GM19452 (cell line): ENCODE measurements at regions not wholly inside any gene's neighbourhood (a gene's known extent, or its start where the extent isn't known, plus 50 kb on each side); places are given as distances from the start of the nearest gene placed in this dataset.
A peak's percentile ranks its signal among the peaks of the same experiment; 100 is the strongest.

ENCODE experiments used
- ATAC-seq: cut with Tn5 transposase; IDR thresholded peaks from one replicate; pipeline ENCODE4 v1.9.1; 2021; ENCODE audit not compliant: unreplicated experiment

DNA sequence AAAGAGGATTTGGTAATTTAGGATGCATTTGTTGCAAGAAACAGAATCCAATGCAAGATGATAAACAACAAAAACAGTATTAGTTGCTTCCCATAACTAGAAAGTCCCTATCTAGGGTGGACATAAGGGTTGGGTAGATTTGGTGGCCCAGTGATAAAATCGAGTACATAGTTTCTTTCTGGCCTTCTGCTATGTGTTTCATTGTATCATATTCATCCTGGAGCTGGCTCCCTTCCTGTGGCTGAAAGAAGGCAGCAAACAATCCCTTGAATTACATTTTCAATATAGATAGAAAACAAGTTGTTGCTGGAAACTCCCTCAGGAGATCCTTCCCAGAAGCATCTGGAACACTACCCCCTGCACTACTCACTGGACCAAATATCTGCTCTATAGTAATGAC, 135.1 kb downstream of the ID4 start:
- ATAC-seq, result no peak

DNA sequence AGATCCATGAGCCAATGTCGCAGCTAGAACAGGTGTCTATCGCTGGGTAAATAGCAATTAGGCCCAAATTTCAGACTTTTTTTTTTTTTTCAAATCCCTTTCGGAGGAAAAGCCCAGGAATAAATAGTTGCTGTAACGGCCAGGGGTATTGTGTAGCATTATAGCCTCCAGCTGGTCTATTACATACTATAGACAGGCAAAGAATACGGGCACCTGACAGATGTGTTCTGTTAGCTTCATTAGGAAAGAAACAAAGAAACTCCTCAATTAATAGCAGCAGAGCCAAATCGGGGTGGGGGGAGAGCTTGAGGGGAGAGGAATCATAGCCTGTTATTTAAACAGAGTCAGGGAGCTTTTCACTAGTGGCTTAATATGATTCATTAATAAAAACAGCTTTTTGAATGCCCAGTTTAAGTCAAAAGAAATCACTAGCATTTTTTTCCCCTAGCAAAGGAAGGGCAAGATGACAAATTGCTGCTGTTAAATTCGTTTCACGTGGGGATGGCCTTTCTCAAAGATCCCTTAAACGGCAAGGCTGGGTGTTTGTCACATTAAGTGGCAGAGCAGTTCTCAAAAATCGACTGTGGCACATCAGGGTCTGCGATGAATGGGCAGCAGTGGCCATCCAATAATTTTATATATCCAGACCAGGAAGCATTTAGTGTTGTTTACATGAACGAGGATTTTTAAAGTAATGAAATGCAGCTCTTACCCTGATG, 139.4 kb downstream of the ID4 start:
- ATAC-seq, result no peak

DNA sequence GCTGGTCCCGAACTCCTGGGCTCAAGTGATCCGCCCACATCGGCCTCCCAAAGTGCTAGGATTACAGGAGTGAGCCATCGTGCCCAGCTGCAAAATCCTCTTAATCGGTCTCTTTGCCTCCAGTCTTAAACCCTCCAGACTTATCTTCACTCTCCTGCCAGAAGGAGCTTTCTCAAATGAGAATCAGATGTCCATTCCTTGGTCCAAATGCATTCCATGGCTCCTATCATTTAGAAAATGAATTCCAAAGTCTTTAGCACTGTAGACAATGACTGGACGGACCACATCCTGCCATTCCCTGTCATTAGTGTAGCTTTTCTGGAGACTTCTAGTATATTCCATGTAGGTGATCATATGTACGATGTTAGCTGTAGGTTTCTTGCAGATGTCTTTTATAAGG, 141.9 kb downstream of the ID4 start:
- ATAC-seq, result no peak

DNA sequence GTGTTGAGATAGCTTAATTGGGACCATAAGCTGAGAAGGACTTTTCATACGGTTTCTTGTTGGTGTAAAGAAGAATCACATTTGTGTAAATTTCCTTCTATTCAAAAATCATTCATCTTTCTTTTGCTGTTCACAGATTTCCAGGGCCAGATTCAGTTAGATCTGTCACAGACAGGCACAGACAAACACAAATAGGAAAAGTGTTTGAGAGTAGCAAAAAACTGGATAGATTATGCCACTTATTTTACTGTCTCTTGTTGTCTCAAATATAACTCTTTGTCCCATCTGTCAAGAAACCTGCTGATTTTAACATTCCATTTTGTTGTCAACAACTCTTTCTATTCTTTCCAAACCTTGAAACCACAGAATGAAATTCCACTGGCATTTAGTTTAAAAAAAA, 142.8 kb downstream of the ID4 start:
- ATAC-seq, result no peak

DNA sequence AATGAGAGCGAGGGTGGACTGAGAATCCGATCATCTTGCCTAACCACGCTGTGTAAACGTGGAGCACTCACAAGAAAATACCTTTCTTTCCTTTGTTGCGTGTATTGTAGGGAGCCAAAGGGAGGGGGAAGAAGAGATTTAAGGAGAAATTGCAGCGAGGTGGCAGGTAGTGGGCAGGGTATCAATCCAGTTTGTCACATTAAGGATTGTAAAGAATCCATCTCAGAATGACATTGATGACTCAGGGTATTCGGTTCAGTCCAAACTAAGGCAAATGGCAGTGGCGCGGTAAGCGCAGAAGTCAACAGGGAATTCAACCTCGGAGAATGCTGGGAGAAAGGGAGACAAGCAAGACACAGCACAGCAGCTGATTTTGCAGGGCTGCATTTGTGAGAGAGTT, 146.2 kb downstream of the ID4 start:
- no peak for ATAC-seq

DNA sequence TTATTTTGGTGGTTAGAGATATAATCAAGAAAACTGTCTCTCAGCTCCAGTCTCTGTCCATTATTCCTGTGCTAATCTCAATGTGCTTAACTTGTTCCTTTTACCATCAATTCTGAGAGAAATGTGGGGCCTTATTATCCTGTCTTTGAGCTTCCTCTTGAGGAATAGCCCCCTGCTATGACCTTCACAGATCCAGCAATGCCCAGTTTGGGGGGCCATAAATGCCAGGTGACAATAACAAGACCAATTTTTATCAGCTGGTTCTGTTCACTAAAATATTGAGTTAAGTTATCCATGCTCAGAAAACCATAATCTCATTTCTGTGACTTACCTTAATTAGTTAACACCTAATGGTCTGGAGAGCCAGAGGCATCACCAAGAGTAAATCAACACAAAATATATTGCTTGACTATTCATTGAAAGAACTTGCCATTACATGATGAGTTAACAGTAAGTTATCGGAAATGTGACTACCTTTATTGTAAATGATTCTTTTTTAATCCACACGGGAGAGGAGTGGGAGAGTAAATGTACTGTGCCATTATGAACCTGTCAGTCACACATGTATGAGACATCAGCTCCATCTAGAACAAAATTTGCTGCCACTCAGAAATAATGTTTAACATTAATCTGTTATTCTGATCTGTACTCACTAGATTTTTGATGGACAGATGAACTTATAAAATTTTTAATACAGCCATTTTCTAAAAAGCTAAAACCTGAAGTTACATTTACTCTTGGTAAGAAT, 149.7 kb downstream of the ID4 start:
- ATAC-seq, result no peak

DNA sequence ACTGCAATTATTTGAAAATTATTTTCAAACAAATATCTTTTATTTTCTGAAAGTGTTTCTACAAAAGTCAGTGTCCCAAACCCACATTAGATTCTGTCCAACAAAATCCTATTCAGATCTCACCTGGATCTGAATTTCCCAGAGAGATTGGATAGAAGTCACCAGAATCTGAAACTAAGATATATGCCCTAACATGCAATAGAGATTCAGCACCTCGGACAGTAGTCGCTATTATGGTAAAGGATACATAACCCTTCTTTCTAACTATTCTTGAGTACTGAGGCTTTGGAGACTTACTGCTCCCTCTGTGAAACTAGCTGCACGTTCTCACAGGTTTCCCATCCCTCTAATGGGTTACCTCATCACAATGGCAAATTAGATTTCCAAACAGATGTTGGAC, 151.4 kb downstream of the ID4 start:
- ATAC-seq, result no peak

DNA sequence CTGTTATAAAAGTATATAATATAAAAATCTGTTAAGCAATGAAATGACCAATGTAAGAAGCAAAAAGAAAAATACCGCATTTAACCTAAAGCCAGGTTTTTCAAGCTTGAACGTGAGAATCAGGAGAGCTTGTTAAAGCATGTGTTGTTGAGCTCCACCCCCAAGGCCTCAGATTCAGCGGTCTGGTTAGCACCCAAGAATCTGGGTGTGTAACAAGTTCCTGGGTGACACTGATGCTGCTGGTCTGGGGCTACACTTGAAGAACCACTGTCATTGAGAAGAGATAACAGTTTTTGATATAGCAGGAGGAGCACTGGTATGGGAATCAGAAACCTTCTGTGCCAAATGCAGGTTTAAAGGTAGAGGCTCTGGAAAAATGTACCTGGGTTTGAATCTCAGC, 154.0 kb downstream of the ID4 start:
- no peak for ATAC-seq

DNA sequence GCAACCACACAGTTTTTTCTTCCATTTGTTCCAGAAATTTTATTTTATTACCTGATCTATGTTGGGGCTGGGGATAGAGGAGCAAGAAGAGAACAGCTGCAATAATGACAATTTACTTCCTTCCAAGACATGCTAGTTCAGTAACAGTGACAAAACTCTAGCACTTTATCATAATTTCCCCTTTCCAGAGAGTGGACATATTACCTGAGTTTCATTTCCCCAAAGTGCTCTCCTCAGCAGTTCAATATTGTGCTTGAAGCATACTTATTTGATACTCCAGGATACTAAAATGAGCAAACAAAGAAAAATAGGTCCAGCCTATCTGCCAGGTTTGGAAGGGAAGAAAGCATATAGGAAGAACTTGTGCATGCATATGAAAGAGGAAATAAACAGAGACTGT, 157.7 kb downstream of the ID4 start:
- ATAC-seq, result no peak

DNA sequence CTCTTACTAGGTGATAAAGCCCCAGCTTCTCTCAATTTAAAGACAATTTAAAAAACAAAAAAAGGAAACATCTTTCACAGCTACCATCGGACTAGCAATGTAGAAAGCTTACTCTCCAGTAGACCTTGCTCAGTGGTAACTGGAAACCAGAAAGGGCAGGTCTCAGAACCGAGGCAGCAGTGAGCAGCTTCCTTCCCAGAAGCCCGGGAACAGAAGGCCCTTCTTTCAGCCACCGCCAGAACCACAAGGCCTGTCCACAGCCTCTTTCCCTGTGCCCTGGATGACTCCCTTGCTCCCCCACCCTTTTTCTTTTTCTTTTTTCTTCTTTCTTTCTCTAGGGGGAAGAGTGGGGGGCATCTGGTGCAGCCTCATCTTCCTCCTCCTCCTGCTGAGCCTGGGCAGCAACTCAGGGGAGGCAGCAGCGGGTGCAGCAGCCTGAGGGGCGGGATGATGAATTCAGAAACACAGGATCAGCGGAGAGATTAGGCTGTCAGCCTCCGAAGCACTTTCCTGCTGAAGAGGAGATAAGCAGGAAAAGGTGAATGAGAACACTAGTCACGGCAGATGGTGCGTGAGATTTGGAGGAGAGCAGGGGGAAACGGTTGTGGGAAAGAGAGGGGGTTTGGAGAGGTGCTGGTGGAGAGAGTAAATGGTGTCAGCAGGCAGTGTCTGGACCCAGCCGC, 158.5 kb downstream of the ID4 start:
- ATAC-seq, result no peak

DNA sequence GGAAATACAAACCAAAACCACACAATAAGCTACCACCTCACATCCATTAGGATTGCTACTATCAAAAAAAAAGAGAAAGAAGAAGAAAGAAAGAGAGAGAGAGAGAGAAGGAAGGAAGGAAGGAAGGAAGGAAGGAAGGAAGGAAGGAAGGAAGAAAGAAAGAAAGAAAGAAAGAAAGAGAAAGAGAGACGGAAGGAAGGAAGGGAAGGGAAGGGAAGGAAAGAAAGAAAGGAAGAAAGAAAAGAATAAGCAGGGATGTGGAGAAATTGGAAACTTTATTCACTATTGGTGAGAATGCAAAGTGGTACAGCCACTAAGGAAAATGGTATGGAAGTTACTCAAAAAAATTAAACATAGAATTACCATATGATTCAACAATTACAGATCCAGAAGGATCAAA, 159.9 kb downstream of the ID4 start:
- ATAC-seq, result no peak

DNA sequence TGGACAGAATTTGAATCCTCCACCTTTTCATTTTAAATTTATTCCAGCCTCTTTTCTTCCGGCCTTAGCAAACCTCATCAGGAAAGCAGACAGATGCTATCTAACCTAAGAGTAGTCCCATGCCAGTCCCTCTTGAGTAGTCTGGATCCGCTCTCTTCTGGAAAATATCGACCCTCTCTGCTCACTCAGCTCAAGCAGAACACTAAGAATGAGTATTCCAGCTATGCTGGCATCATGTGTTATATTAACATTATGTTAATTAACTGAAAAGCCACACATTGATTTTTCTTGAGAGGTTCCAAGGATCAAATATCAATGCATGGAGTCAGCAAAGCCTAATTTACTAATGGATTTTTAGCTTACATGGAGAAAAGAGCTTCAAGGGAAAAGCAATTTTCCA, 161.4 kb downstream of the ID4 start:
- ATAC-seq, result no peak

DNA sequence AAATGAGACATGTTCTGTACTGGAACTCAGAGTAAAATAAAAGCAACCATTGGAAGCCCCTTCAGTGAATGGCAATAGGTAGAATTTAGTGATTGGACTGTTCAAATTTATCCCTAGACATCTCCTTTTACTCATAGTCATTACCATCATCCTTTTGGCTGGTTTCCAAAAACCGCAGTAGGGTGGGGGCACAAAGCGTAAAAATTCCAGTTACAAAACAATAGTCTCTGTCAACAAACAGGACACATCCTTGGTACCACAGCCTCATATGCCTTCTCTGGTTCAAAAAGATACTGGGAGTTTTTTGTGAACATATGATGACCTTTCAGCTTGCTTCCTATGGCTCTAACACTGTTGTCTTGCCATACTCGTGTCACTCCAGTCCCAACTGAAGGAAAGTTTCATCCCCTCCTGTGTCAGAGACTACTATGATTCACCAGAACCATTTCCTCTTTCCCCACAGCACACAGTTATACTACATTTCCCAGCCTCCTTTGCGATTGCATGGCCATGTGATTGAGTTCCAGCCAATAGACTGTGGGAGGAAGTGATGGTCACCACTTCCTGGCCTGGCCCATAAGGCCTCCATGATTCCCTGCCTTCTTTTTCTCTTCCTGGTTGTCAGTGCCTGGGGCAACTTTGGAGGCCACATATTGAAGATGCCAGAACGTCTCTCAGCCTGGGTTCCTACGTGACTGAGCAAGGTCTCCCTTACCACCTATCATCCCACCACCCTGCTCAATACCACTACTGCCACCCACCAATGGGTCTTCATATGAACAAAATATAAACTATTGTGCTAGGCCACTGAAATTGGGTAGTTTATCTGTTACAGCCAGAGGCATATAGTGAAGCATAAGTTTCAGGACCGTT, 162.4 kb downstream of the ID4 start:
- ATAC-seq, result peak; percentile 86

DNA sequence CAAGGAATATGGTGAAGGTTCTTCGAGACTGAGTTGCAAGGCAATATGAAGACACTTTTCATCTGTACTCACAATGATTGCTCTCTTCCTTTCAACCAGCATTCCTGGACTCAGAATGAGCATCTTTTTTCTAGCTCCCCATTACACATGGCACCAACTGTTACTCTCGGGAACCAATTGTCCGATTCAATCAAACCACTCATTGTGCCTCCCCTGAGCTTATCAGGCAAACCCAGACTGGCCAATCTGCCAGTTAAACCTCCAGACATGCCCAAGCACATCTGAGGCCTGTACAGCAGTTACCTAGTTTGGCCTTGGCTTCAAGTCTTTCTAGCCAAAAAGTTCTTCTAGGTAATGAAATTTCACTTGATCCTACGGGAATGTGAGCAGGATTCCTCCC, 164.1 kb downstream of the ID4 start:
- ATAC-seq, result no peak

DNA sequence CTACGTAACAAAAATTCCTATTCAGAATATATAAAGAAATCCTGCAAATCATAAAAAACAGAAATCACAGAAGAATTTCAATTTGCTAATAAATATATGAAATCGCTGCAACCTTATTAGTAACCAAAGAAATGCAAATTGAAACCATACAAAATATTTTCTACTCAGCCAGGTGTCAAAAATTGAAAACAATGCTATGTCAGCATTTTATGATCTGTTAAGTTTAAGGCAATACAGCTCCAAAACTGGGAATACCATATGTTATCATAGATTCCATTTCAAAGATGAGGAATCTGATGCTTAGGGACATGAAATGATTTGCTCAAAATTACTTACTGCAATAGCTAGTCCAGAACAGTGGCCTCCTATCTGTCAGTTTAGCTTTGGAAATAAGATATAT, 168.9 kb downstream of the ID4 start:
- no peak for ATAC-seq

DNA sequence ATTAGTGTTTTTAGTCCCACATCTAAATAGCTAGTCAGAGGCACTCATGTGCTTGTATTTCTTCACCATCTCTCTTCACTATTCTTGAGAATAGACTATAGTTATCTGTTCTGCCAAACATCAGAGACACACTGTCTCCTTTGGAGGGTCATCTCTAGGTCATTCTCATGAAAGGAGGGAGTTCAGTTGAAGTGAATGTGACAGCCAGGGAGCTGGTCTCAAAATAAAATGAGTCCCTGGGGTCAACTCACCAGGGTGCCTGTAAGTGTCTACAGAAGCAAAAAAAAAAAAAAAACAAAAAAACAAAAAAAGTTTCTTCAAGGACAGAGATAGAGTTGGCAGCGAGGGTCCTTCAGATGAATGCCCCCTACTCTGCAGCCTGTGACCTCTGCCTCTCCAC, 171.0 kb downstream of the ID4 start:
- no peak for ATAC-seq

DNA sequence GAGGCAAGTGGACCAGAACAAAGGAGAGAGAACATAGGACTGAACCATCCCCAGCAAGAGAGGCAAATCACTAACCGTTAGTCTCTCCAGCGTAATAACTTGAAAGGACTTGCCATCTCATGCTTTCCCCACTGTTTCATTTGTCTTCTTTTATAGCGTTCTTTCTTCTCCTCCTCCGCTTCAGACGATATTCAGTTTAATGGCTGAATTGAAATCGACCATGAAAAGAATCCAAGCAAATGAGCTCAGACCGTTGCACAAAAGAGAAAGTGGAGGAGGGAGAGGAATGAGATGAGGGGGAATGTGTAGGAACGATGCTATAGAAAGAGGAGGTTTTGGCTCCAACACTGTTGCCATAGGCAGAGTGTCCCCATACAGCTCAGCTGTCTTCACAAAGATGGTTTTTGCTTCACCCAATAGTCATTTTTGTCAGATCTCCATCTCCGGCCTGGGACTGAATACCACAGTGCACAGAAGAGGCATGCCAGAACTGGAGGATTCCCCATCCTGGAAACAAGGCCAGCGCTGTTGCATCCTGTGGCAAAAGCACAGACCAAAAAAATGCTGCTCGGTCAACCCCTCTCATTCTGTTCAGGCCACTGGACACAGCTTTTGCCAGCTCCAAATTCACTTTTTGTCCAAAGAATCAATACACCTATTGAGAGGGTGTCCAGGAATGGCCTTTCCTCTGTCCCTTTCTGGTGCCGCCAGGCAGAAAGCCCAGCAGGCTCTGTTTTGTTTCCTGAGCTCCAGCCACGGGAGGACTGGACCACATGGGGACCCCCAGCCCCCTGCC, 176.1 kb downstream of the ID4 start:
- no peak for ATAC-seq

DNA sequence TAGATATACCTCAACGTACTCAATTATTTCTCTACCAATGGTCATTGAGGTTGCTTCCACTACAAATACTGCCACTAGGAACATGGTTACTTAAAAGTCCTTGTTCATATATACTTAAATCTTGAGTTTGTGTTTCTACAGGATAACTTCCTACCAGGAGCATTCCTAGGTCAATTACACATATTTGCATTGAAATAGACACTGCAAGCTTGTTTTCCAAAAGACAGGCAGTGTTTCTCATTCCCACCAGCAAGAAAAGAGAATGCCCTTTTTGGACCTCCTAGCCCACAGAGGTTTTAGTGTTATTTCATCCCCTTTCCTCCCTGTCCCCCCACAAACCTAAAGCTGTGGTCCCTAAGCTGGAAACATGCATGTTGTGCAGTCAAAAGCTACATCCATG, 177.3 kb downstream of the ID4 start:
- no peak for ATAC-seq

DNA sequence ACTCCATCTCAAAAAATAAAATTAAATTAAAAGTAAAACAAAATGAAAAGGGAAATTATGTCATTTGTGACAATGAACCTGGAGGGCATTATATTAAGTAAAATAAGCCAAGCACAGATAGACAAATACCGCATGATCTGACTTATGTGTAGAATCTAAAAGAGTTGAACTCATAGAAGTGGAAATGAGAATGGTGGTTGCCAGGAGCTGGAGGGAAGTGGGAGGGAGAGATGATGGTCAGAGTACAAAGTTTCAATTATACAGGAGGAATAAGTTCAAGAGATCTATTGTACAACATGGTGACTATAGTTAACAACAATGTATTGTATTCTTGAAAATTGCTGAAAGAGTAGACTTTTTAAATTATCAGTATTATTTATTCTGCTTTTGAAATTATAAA, 183.4 kb downstream of the ID4 start:
- no peak for ATAC-seq

DNA sequence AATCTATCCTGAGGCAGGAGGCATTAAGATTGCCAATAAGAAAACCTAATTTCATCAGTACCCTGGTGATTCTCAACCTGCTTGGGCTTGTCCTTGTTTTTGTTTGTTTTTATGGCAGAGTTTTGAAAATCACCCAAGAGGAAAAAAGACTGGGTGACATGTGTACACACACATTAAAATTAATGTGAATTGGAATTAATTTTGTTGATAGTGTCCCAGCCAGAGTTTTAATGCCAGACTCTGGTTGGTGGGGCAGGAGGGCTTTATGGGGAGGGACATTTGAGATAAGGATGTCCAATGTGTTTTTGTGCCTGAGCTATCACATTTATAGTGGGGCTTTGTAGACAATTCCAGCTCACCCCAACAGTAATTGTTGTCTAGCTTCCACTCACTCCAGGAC, 184.6 kb downstream of the ID4 start:
- ATAC-seq, result no peak
